Fibroblast of skin of left quadriceps (primary cell): ENCODE measurements at regions not wholly inside any gene's neighbourhood (a gene's known extent, or its start where the extent isn't known, plus 50 kb on each side); places are given as distances from the start of the nearest gene placed in this dataset.
"Not testable (repeated sequence)": the region's sequence is repeated elsewhere in the genome, so short reads cannot be mapped to it uniquely, and the experiment has no call there.

ENCODE experiments used
- DNase-seq, 2 experiments: peaks; one replicate each; pipeline ENCODE4 v3.0.0-alpha.2; 2013; ENCODE audit warnings: low read depth in 2 of 2

DNA sequence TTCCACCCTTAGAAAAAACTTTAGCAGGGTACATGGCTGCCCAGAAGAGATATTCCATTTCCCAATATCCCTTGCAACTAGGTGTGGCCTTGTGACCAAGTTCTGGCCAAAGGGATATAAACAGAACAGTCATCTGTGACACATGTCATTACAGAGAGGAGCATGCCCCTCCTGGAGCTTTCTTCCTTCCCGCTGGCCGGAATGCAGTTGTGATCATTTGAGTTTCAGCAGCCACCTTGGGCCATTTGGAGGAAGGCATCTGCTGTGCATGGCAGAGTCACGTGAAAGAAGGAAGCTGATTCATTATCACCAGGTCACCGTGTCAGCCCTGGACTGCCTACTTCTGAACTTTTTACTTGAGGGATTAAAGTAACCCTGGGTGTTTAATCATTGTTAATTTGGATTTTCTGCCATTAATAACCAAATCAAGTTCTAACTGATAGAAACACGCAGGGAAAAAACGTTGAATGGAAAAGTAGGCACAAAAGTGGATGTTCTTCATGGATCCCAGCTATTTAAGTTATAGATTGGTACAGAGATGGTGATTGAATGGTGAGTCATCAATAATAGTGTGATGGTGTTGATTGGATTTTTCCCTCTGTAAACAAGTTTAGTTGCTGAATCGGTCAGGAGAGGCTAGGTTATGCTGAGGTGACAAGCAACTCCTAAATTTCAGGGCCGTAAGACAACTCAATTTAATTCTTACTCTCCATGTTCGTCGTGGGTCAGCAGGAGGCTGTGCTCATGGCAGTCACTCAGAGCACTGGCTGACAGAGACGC lies 80.7 kb upstream of the CCDC167 start:
- no peak for DNase-seq

DNA sequence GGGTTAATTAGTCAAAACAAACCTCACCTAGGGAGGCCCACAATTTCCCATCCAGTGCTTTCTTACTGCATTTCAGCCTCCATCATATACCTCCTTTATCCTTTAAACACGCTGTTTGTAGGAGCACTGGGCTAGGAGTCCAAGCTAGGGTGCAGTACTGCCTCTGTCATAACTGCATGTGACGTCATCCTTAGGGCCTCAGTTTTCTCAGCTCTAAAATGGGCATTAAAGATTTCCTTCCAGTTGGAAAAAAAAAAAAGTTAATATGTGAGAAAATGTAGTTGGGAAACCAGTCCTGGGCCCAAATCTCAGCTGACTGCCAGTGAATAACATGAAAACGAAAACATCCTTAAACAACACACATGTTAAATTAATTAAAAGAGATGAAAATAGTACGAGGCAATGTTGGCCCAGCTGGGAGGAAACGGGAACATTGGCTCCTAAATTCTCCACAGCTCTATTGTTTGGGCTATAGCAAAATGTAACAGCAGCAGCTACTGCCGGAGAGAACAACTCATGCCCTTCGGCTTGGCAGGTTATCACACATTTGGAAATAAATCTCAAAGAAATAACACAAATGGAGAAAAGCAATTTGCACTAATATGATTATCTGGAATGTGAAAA lies 79.9 kb upstream of the CCDC167 start:
- no peak for DNase-seq

DNA sequence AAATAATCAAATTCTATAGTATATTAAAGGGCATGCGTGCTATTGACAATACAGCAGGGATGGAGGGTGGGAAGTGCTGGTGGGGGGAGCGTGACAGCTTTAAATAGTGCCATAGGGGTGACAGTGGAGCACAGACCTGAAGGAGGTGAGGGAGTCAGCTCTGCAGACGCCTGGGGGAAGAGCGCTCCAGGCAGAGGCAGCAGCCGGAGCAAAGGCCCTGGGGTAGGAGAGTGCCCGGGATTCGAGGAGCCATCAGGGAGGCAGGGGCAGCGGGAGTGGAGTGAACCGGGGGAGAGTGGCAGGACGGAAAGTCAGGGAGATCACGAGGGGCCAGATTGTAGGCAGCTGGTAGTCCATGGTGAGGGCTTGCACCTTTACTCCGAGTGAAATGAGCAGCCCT lies 78.4 kb upstream of the CCDC167 start:
- no peak for DNase-seq

DNA sequence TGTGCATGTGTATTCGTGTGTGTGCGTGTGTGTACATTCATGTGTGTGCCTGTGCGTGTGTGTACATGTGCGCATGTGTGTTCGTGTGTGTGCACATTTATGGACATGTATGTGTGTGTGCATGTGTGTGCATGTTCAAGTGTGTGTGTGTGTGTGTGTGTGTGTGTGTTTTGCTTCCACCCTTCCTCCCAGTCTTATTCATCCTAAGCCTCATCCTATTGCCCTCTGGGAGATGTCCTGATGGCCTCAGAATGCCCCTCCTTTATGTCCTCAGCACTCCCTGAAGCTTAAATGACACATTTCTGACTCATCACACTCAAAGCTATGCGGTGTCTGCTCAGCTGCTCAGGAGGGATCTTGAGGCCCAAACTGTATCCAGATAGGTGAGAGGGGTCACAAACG lies 76.6 kb upstream of the CCDC167 start:
- DNase-seq: peak in 1 of 2 experiments; percentile 21

DNA sequence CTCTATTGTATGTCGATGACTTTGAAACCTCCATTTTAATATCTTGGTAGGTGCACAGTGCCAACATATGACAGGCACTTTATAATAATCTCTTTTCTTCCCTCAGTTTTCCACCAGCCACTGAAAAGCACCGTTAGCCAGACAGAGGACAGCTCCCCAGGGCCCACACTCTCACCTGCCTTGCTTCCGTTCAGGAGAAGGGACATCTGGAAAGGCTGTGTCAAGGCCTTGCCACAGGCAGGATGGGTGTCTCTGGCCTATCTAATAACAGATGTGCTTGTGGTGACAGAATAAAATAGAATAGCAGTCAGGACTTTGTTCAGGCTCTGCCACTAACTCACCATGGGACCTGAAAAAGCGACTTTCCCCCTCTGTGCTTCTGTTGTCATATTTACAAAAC lies 75.5 kb upstream of the CCDC167 start:
- DNase-seq: no peak

DNA sequence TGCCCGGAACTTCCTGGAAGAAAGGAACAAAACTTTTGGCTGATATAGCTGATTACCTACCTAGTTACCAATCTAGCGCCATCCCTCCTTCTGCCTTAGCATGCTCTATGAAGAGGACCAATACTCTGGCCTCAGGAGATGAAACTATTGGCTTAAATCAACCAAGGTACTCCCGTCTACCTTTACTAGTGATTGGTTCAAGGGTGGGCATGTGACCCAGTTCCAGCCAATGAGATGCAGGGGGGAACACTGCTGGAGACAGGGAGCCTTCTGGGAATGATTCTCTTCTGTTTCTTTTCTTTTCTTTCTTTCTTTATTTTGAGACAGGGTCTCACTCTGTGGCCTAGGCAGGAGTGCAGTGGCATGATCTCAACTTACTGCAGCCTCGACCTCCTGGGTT lies 72.6 kb upstream of the CCDC167 start:
- DNase-seq: no peak

DNA sequence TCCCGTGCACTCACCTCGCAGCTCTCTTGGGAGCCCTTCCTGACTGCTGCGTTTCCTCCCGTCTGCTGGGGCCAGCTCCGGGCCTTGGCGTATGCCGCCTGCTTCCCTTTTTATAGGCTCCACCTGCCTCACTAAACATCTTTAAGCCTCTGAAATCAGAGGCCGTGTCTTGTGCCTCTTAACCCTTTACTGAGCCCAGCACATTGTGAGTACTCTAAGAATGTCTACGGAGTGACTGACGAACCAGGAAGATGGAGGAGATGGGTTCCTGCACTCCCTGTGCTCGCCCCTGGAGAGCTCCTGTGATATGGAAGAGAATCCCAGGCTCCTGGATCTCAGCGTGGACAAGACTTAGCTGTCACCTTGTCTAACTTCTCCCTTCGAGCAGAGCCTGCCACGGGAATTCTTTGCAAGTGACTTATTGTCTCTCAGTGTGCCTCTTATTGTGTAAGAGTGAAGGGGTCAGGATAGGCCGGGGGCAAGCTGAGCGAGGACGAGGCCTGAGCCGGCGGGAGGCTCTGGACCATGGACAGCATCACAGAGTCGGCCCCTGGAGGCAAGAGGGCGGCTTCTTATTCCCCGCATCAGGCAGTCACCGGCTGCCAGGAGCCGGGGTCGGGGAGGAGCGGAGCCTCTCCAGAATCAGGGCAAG lies 70.9 kb upstream of the CCDC167 start:
- DNase-seq: no peak

DNA sequence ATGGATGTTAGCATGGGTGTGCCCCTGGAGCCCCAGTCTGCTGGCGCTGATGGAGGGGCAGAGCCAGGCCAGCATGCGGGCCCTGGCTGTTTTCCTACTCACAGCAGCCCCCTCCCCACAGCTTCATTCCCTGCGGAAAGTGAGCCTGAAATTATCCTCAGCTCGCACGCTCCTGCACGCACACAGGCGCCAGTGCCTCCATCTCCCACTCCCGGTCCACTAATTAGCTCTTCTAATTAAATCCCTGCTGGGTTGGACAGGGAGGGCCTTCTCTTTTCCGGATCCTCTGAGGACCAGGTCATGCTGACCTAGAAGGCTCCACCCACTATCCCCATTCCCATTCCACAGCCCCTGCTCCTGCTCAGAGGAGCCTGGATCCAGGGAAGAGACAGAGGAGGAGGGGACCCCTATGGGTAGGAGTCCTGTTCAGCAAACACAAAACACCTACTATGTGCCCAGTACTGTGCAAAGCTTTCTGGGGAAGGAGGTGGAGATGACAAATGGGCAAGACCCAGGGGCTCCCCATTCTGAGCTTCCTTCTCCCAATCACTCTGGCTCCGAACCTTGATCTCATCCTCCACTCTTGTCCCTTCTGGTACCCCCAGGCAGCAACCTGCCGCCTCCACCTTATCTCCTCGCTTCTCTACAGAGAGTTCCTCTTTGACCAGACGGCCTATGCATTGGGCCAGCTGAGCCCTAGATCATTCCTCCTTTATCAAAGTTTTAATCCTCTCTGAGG lies 70.2 kb upstream of the CCDC167 start:
- no peak for DNase-seq

DNA sequence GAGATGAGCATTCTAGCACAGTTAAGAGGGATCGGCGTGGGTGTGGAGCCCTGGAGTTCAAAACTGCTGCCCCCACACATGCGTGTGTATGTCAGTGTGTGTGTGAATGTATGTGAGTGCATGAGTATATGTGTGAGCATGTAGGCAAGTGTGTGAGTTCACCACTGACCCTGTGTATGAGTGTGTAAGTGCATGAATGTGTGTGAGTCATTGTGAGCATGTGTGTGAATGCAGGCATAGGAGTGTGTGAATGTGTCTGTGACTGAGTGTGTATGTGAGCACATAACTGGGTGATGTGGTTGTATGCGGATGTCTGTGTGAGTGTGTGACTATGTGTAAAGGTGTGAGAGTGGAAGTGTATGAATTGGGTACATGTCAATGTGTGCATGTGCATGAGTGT lies 69.6 kb upstream of the CCDC167 start:
- no peak for DNase-seq

DNA sequence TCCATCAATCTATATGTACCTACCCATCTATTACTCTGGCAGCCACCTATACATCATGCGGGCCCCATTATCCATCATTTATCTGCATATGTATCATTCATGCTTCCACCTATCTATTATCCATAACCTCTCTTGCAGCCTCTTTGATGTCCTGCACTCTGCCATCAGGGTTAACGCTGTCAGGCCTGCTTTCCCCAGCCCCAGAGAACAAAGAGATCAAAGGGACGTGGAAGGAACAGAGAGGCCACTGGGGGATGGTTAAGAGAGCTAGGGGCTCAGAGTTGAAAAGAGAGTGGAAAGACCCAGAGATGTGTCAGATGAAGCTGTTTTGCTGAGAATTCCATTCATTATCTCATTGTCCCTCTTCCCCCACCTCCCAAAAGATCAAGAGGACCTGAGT lies 67.3 kb upstream of the CCDC167 start:
- DNase-seq: no peak

DNA sequence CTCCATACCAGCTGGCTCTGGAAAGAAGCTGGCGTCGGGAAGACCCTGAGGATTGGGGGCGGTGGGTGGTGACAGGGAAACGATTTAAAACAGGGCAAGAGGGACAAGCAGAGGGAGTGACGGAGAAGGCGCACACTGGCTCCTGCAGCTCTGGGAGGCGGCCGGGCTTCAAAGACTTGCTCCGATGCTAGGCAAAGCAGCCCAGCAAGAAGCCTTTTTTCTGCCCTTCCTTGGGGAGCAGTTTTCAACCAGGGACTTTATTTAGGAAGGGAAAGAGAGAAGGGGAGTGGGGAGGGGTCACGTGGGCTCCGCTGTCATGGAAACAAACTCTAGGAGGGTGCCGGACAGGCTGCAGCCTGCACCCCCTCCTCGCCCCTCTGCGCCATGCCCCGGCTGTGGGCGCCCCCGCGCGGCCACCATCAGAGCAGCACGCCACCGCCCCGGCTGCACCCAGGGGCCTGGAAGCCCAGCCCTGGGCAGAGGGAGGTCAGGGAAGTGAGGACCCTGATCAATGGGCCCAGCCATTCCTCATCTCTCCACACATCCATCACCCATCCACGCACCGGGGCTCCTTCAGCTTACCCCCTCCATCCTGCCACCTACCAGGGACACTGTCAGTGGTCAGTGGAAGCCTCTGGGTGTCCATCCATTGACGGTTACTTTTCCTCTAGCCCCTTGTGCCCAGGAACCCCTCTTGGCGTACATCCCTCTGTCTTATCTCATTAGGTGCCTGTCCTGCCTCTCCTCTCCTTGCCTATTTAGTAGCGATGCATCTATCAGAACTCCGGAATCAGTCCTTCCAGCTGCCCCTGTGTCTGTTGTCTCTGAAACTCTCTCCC lies 66.6 kb upstream of the CCDC167 start:
- no peak for DNase-seq

DNA sequence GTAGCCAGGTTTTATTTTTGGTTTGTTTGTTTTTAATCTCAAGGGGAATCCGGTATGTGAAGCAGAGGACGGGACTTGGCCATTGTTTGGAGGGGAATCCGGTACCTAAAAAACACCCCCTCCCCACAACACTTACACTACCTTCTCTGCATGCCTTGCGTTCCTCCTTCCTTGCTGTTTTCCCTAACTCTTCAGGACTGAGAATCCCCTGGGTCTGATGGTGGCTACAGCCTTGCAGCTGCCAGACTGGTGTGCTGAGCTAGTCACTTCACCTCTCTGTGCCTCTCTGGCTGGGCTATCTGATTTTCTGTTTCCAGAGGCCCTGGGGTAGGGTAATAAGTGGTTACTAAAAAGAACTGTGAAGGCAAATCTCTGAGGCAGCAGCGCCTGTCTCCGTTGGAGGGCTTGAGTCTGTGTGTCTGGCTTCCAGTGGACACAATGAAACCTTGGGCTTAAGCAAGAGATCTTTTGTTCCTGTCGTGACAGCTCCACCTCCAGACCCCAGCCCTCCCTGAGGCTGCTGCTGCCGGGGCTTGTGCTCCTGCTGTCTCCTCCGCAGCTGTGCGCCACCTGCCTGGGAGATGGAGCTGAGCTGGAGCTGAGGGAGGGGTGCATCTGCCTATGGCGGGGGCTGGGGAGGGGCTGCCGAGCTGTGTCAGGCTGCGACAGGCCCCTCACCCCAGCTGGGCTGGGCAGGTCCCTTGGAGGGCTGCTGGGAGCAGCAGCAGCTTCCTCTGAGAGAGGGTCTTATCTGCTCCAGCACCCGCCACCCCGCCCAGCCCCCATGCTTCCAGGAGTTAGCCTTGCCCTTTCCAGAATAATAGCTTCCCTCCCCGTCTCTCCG lies 65.8 kb upstream of the CCDC167 start:
- no peak for DNase-seq

DNA sequence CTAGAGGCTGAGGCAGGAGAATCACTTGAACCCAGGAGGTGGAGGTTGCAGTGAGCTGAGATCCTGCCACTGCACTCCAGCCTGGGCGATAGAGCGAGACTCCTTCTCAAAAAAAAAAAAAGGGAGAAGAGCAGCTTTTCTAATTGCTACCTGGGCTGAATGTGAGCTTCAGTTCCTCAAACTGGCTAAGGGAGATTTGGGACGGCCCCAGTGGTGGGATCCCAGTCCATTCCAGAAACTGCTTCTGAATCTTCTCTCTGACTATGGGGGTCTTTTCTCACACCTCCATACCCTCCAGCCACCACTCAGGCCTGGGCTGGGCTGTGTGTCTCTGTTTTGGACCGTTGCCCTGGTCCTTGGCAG lies 63.2 kb upstream of the CCDC167 start:
- not testable (repeated sequence) for DNase-seq

DNA sequence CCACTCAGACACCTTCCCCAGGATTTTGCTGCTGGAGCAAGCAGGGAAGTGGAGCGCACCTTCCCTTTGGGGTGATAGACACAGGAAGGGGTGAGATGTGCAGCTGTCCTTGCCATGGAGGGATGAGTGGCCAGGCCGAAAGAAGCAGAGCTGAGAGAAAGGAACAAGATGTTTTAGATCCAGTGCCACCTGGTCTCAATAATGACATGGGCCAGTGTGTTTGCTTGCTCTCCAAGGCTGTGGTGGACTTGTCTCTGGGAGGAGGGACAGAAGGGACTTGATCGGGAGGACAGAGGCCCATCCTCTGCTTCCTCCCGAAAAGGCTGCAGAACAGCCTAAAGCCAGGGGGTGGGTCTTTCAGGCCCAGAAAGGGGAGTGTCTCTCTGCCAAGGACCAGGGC lies 61.7 kb upstream of the CCDC167 start:
- no peak for DNase-seq

DNA sequence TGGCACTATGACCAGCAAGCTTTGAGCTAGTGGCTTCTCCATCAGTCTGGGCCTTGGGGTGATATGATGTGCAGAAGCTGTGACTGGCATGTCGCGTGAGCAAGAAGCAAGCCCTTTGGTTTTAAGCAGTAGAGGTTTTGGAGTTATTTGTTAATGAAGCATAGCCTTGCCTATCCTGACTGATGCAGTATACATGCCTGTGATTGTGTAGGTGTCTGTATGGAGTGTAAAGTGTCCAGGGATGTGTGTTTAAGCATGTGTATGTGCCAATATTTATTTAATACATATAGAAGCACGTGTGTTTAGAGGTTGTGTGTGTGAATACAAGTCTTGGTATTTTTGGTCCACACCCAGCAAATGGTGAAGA lies 61.0 kb upstream of the CCDC167 start:
- DNase-seq: no peak

DNA sequence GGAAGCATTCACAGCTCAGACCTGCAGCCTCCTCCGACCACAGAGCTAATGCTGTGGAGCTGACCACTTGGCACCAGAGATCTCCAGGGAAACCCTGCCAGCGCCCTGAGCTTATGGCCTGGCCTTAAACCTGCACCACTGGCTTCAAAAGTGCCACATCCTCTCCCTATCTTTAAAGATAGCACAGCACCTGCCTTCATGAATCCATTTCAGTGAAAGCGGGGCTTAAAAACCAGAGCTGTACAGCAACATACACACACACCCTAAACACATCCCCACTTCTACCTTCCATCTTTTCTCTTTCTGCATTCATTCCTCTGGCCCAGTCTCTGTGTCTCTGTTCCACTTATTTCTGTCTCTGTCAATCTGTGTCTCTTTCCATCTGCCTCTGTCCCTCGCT lies 59.8 kb upstream of the CCDC167 start:
- DNase-seq: no peak

DNA sequence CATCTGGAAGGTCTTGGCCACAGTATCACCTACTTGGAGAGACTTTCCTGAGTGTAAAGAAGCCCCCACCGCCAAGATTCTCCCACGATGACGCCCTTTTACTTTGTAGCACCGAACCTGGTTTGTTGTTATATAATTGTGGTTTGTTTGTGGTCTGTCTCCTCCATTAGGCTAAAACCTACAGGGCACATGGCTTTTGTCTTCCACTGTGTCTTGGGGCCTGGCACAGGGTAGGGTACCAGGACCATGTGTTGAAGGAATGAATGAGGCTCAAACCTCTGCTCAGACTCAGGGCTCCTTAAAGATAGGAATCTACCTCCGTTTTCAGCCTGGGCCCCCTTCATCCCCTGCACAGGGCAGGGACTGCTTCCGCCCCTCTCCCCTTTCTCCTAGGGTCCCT lies 59.4 kb upstream of the CCDC167 start:
- DNase-seq: no peak

DNA sequence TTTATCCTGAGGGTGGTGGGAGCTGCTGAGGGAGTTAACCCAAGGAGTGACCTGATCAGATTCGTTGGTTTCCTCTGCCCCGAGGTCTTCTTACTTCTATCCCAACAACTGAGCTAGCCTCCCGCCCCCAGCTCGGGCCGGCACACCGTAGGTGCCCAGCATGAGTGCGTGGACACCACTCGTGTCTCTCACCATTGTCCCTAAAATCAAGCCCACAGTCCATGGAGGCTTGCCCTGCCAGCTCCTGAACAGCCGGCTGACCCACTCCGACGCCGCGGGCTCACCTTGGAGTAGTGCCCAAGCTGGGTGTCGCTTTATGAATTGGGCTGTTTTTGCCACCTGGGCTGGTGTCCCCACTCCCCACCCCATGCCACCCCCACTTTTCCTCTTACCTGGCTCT lies 59.0 kb upstream of the CCDC167 start:
- no peak for DNase-seq

DNA sequence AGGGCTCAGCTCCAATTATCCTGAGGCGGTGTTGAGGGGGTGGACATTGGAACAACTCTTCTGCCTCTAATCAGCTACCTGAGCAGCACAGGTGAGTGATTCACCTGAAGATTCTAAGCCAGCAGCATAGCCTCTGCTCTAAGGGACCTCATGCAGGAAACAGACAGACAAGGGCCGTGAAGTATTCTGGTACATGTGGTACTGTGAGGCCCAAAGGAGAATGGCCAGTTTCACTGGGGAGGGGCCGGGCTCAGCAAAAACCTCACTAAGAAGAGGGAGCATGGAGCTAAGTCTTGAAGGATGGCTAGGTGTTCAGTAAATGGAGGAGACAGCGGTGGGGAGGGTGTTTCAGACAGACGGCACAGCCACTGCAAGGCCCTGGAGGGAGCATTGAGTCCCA lies 58.5 kb upstream of the CCDC167 start:
- no peak for DNase-seq

DNA sequence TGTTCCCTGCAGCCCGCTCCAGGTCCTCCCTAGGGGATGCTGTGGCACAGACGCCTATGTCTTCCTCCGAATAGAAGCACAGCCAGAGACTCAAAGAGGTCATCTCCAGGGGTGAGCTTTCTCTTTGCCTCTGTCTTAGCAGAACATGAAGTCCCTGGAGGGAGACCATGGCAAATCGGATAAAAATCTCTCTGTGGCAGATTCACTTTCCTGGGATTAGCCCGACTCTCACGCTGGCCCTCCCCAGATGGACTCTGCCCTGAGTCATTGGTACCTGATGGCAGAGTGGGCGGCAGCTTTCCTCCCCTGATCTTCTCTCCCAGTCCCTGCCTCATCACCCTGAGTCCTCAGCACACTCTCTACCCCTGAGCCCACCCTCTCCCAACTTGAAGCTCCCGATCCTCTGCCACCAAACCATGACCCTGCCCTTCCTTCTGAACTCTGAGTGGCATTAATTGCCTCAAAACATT lies 58.0 kb upstream of the CCDC167 start:
- no peak for DNase-seq
